Peyer's patch (tissue), 4 donors: ENCODE measurements at regions not wholly inside any gene's neighbourhood (a gene's known extent, or its start where the extent isn't known, plus 50 kb on each side); places are given as distances from the start of the nearest gene placed in this dataset.

Experiments used
- CTCF ChIP-seq, 6 experiments: fragments of 450-650 bp in 4 of 6; fragments of 200-600 bp in 2 of 6; sonication (generic) in 1 of 6; IDR thresholded peaks; one replicate each; pipeline ENCODE4 v1.5.1; 2017 to 2019; ENCODE audit warnings: antibody characterized with exemption in 6 of 6, mild to moderate bottlenecking in 3 of 6, moderate library complexity in 1 of 6
- POLR2A ChIP-seq, 2 donors: fragments of 450-650 bp; IDR thresholded peaks; one replicate each; pipeline ENCODE4 v1.5.1; 2017; ENCODE audit warnings: antibody characterized with exemption in 2 of 2, mild to moderate bottlenecking in 2 of 2, moderate library complexity in 2 of 2

- TF ChIP-seq CTCF (IDR thresholded peaks at IDR 0.05) (no peak), POLR2A (IDR thresholded peaks at IDR 0.05) (no peak)
Observed at GRCh38 chr3:144229330-144229729, 257.7 kb downstream of the DIPK2A start.
